Head of caudate nucleus (tissue), 42 donors: ENCODE measurements at regions not wholly inside any gene's neighbourhood (a gene's known extent, or its start where the extent isn't known, plus 50 kb on each side); places are given as distances from the start of the nearest gene placed in this dataset.
"Not testable (repeated sequence)": the region's sequence is repeated elsewhere in the genome, so short reads cannot be mapped to it uniquely, and the experiment has no call there.

Experiments
- DNase-seq, 42 donors: peaks; one replicate each; pipeline versions ENCODE4 v3.0.0 to v3.0.0-alpha.2; 2020 to 2021; ENCODE audit warnings: mixed read lengths in 7 of 42
- intact Hi-C: fragments of 100-400 bp; cut with DNase I; formaldehyde crosslinking; loops from one replicate; pipeline ENCODE4 v1.15.0; 2022

DNA sequence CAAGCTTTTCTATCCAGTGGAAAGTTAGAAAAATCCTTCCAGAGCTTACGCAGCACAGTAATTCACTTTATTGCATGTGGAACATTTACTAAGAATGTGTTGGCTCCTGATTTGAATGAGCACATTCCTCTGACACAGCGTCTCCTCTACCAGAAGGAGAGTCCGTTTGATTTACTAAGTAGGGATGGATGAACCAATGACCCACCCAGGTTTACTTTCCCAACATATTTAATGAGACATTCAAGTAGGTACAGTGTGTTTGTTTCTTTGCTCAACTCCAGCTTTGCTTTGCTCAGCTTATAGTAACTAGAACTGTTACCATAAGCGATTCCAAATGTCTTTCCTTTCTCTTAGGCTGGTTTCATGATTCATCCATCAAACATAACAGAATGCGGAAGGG is 161.7 kb downstream of the SMARCA1 start:
- DNase-seq, result no peak
- intact Hi-C loops, result no loop called here

DNA sequence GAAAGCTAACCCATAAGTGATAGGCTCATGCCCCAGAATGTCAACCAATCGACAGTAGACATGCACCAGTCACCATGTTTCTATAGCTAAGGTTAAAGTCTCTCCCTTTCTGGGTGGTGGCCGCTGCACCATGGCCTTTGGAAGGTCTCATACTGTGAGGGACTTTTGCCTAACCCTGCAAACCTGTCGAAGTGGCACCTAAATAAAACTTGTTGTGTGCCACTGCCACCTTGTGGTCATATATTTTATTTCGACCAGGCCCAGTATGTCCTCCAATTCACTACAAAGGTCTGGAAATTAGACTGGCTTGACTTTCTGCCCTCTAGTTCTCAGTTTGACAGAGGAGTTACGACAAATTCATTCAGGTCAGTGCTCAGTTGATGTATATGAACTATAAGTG is 163.1 kb downstream of the SMARCA1 start:
- intact Hi-C loops, result no loop called here
- peak in 34 of 42 donors; percentile 3 to 64 (median 29) for DNase-seq

DNA sequence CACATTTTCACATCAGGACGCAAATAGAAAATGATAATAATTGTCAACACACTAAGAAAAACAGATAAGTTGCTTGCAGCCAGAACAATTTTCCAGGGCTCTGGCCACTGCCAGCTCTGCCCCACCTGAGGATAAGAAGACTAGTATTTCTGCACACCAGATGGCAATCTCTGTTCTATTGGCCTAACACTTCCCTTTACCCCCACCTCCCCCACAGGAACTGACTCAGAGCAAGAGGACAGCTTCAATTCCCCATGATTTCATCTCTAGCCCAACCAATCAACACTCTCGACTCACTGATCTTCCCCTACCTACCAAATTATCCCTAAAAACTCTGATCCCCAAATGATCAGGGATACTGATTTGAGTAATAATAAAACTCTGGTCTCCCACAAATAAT is 164.0 kb downstream of the SMARCA1 start:
- intact Hi-C loops, result no loop called here
- no peak for DNase-seq

DNA sequence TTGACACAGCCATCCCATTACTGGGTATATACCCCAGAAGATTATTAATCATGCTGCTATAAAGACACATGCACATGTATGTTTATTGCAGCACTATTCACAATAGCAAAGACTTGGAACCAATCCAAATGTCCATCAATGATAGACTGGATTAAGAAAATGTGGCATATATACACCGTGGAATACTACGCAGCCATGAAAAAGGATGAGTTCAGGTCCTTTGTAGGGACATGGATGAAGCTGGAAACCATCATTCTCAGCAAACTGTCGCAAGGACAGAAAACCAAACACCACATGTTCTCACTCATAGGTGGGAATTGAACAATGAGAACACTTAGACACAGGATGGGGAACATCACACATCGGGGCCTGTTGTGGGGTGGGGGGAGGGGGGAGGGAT is 165.9 kb downstream of the SMARCA1 start:
- DNase-seq, intact Hi-C loops: not testable (repeated sequence)

DNA sequence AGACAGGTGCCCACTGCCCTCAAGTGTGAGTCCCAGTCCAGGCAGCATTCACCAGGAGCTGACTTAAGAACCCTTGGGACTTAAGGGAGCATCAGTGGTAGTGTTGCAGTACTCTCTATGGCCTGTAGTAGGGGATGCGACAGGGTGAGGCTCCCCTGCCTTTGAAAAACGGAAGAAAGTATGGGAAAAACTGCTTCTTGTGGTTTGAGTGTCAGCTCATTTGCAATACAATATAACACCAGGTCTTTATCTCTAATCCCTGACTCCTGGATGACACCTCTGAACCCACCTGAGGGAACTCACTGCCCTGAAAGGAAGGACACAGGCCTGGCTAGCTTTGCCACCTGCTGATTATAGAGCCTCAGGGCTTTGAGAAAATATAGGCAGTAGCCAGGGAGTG is 176.0 kb downstream of the SMARCA1 start:
- no peak for DNase-seq
- intact Hi-C loops, result no loop called here

DNA sequence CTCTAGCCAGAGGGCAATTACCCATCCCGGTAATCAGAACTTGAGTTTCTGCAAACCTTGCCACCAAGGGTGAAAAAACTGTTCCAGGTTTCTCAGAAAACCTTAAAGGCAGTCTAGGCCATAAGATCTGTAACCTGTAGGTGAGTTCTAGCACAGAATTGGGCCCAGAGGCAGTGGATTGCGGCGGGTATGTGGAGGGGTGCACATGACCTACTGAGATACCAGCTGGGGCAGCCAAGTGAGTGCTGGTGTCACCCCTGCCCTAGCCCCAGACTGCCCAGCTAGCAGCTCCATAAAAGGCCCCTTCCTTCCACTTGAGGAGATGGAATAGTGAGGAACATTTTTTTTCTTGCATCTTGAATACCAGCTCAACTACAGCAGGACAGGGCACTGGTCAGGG is 176.7 kb downstream of the SMARCA1 start:
- intact Hi-C loops, result no loop called here
- no peak for DNase-seq

DNA sequence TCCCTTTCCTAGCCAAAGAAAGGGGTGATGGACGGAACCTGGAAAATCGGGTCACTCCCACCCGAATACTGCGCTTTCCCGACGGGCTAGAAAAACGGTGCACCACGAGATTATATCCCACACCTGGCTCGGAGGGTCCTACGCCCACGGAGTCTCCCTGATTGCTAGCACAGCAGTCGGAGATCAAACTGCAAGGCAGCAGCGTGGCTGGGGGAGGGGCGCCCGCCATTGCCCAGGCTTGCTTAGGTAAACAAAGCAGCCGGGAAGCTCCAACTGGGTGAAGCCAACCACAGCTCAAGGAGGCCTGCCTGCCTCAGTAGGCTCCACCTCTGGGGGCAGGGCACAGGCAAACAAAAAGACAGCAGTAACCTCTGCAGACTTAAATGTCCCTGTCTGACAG is 186.0 kb downstream of the SMARCA1 start:
- intact Hi-C loops, DNase-seq: not testable (repeated sequence)

DNA sequence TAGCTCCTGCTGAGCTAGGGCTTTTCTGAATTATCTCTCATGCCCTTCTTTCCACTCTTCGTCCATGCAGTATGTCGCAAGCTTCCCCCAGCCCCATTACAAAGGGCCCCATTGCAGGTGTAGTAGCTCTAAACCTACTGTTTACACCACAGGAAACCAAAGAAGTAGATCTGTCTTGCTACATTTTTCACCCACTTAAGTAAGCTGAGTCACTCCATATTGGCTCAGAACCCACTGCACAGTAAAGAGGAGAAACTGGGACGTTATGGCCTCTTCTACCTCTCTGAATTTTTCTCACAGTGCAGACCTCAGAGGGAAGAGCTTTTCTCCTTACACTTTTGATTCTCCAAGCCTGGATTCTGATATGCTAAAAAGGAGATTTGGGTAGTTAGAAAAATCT is 200.2 kb downstream of the SMARCA1 start:
- DNase-seq, result no peak
- intact Hi-C loops, result no loop called here

DNA sequence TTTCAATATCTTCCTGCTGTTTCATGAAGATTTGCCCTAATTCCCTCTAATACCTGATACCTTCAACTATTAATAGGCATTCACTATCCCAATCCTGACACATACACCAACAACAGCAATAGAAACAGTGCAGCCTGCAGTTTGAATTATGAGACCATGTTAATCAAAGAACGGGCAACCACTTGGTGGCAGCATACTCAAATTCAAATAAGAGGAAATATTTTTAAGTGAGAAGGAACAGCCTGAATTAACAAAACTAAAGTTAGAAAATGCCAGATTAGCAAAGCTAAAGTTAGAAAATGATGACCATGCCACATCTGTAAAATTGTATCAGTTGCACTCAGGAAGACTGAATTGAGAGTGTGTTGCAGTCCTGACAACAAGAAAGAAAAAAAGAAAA is 204.9 kb downstream of the SMARCA1 start:
- intact Hi-C loops, result no loop called here
- DNase-seq, result peak in 15 of 42 donors; percentile 1 to 47 (median 11)

DNA sequence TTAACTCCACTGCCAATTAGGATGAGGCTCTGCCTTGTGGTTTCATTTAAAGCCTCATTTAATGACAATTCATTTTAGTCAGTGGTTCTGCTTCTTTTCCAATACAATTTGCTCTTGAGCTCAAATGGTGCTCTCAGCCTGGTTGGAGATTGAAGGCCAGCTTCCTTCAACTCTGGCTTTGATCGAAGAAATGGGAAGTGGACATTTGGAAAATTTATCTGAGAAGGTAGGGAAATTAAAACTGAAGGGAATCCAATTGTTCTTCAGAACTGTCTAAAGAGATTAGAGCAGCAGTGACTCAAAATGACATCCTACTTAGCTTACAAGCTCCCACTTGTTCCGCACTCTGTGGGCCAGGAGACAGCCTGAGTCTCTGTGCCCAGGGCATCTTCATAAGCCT is 206.8 kb downstream of the SMARCA1 start:
- intact Hi-C loops, result no loop called here
- DNase-seq, result no peak

DNA sequence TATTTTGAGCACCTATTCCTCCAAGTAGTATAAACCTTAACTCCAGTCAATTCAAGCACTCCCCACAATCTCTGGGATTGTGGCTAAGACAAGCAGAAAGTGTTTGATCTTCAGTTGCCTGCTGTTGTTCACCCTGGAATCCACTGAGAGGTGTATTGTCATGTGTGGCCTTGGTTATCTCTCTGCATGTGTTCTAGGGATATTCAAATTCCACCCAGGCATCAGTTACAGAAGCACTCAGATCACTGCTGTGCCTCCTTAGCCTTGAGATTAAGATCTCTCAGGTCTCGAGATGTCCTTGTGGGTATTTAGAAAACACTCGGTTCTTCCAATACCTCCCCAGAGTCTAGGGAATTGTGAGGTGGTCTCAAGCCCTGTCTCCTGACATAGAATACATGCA is 213.3 kb downstream of the SMARCA1 start:
- no peak for DNase-seq

DNA sequence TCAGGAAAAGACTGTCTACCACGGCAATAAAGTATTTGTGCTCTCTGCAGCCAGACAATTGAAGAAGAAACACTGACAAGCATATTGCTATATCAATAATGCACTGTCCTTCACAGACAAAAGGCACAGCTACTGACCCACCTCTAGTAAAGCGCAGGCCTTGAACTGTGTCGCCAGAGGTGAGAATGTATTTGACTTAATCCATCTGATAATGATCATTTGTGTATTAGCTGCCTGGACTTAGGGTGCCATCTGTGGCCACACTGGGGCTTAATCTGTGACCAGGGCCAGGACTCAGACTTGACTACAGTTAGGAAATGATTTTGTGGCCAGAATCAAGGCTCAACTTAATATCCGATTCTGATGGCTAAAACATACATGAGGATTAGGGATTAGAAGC is 260.4 kb downstream of the SMARCA1 start:
- intact Hi-C loops, result no loop called here

More for the DNA sequence above, 213.3 kb downstream of the SMARCA1 start:
- intact Hi-C loops, result no loop called here

DNA sequence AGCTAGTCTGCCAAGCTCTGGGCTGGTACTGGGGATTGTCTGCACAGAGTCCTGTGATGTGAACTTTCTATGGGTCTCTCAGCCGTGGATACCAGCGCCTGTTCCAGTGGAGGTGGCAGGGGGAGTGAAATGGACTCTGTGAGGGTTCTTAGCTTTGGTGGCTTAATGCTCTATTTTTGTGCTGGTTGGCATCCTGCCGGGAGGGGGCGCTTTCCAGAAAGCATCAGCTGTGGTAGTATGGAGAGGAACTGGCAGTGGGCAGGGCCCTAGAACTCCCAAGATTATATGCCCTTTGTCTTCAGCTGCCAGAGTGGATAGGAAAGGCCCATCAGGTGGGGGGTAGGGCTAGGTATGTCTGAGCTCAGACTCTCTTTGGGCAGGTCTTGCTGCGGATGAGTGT is 267.8 kb downstream of the SMARCA1 start:
- DNase-seq, intact Hi-C loops: not testable (repeated sequence)

More for the DNA sequence above, 260.4 kb downstream of the SMARCA1 start:
- DNase-seq, result no peak

DNA sequence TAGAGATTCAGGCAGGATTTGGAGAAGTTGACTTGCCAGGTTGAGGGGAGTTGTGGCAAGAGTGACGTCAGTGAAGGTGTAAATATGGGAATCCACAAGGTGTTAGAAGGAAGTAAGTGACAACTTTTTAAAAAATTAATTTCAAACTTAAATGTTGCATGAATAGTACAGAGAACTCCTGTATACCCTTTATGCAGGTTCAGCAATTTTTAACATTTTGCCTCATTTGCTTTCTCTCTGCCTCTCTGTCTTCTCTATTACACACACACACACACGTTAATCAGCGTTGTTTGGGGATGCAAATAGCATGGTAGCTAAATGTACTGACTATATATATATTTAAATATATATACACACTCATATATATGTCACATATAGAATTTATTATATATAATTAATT is 273.7 kb downstream of the SMARCA1 start:
- no peak for DNase-seq
- intact Hi-C loops, result no loop called here

DNA sequence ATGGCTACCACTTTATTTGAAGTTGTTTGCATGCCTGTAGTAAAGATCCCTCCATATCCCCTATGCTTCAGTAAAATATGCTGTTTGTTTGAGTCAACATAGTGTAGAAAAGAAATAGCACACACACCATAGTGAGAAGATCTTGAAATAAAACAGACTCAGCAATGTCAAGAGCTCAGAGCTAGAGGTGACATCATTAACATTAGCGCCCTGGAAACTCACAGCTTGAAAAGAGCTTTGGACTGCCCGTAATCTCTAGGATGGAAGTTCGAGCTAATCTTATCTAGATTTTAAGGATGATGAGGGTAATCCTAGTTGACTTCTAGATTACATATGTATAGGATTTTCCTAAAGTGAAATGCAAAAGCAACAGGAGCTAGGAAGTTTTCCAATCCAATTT is 275.6 kb downstream of the SMARCA1 start:
- no peak for DNase-seq

DNA sequence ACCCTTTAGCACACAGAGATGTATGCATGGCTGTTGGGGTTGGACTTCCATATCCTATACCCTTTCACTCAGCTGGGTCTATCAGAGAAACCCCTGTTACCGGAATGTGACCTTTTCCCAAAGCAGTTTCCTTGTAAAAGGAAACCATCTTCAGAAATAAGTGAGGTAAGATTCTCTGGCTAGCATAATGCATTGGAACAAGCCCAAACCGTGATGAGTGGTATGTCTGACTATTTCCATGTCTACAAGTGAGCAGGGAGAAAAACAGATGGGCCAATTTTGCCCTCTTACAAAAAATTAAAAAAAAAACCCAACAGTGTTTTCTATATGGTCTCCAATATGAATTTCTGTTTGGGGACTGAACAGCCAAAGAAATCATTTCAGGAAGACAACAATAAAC is 283.9 kb downstream of the SMARCA1 start:
- intact Hi-C loops, result no loop called here
- DNase-seq, result no peak

More for the DNA sequence above, 275.6 kb downstream of the SMARCA1 start:
- intact Hi-C loops, result no loop called here

DNA sequence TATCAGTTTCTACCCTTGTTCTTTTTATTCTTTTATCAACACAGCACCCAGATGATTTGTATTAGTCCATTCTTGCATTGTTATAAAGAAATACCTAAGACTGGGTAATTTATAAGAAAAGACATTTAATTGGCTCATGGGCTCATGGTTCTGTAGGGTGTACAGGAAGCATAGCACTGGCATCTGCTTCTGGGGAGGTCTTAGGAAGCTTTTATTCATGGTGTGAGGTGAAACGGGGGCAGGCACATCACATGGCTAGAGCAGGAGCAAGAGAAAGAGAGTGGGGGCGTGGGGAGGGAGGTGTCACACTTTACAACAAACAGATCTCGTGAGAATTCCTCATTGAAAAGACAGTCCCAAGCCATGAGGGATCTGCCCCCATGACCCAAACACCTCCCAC is 285.3 kb downstream of the SMARCA1 start:
- DNase-seq, result no peak
- intact Hi-C loops, result no loop called here

DNA sequence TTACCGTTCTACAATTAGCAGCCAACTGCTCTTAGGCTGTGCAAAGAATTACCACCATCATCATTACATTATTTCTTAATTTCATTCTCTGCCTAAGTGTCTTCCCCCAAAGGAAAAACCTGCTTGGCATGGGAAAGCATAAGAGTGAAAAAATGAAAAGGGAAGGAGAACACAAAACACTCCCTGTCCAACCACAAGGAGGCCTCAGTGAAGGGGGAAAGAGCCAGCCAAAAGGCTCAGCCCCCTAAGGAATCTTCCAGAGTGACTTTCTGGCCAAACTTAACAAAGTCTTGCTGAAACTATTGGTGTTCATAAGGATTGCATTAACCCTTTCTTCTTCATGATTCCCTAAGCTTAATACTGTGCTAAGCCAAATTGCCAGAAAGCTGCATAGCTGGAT is 287.4 kb downstream of the SMARCA1 start:
- intact Hi-C loops, result no loop called here
- DNase-seq, result no peak

DNA sequence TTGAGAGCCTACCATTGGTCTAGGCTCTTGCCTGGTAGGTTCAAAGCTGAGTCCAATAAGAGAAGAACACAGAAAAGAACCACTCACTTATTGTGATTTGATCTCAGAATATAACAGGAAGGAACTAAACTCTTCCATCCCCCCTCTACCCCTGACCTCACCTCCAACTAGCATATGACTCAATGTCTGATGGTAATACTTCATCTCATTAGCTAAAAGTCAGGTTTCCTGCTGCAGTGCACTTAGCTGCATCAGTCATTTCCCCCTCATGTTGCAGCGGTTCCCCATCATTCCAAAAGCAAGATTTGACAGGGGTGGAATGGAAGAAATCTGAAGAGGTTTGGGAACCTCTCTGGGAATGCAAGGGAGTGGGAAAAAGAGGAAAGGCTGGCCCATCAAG is 289.5 kb downstream of the SMARCA1 start:
- no peak for DNase-seq
- intact Hi-C loops, result no loop called here

DNA sequence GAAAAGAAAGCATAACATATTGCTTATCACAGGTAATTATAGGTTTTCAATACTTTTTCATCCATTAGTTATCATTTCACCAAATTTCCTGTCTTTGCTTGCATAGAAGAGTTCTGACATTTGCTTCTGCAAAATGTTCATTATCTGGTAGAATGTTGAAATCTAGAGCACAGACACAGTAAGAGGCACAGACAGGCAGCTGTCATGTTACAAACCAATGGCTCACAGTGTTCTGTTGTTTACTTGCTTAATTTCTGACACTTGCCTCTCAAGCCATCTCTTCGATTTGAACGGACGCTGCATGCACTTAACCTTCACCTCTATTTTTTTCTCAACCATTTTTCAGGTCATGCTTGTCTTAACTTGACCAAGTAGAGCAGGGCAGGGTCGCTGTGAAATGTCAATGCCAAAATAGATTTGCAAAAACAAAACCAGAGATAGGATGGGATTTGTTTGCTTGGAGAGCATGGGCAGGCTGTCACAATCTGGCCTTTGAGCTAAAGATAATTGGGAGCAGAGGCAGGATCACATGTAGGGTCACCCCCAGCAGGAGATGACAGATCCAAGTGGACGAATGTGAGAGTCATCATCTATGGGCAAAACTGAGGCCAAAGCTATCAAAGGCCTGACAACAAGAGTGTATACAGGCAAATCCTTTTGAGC is 292.3 kb downstream of the SMARCA1 start:
- intact Hi-C loops, result no loop called here
- DNase-seq, result no peak

DNA sequence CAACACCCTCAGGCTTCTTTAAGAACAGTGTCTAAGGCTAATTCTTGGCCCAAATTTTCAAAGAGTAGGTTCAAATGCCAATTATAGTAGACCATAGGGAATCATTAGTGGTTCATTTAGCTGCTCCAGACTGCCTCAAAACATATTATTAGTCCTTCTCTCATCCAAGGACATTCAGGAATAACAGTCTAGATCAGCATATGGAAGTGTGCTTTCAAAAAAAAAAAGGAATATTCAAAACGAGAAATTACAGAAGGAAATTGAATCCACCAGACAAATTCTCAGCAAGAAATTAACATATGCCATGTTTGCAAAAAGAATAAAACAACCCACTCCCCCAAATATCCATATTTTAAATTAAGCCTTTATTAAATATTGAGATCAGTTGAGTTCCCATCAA is 293.1 kb downstream of the SMARCA1 start:
- DNase-seq, result no peak
- intact Hi-C loops, result no loop called here

DNA sequence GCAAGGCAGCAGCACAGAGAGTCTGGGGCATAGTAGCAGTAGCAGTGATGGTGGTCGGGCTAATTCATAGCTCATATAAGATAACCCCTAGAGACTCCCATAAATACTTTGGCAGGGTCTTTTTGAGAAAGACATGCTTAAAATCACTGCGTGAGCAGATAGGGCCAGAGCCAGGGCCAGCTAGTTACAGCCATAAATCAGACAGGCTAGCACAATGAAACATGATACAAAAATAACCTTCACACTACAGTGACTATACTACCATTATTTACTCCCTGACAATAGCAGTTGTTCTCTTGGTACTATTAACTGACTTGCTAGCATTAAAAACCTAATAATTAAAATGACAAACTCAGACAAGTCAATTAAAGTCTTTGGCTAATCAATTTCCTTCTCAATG is 295.9 kb downstream of the SMARCA1 start:
- intact Hi-C loops, result no loop called here
- DNase-seq, result no peak
